ENCODE measurements at regions not wholly inside any gene's neighbourhood (a gene's known extent, or its start where the extent isn't known, plus 50 kb on each side); places are given as distances from the start of the nearest gene placed in this dataset.
A peak's percentile ranks its signal among the peaks of the same experiment; 100 is the strongest.
"Not testable (repeated sequence)": the region's sequence is repeated elsewhere in the genome, so short reads cannot be mapped to it uniquely, and the experiment has no call there.

- not testable (repeated sequence) for DNase-seq
Measured at GRCh38 chr12:54105809-54106208, 52.2 kb downstream of the HOXC4 start.

DNA sequence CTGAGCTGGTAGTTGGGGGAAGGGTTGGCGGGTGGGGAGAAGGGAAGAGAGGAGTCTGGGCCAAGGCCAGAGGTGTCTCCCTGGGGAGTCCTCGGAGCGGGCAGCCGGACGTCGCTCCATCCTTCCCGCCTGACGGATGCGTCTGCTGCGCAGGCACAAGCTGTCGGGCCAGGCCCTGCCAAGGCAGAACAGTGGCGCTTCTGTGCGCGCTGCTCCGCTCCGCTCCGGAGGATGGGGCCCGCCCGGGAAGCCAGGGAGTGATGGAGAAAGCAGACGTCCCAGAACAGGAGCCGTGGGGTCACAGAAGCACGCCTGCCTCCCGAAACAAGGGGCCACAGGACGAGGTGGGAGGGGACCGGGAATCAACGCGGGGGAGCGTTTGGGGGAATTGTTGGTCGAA, 52.6 kb downstream of the HOXC4 start:
- DNase-seq: not testable (repeated sequence)

GRCh38 chr12:54106803-54107579, 53.4 kb downstream of the HOXC4 start:
- not testable (repeated sequence) for DNase-seq

DNA sequence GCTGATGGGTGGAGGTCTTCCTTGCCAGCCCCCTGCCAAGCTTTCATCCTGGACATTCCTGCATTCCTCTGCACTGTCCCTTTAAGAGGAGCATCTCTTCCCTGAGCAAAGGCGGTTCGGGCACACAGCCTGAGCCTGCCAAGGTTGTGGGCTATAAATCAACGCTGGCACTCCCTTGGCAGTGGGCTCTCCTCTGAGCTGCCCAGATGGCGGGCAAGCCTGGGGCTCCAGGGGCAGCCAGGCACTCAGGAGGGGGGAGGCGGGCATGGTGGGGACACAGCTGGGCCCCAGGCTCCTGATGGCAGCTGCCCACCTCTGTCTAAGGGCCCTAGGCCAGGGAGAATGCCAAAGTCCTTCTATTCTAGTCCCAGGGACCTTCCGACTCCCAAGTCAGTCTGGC, 58.7 kb downstream of the HOXC4 start:
- not testable (repeated sequence) for DNase-seq

GRCh38 chr12:54116055-54116454, 62.4 kb downstream of the HOXC4 start:
- not testable (repeated sequence) for DNase-seq

DNA sequence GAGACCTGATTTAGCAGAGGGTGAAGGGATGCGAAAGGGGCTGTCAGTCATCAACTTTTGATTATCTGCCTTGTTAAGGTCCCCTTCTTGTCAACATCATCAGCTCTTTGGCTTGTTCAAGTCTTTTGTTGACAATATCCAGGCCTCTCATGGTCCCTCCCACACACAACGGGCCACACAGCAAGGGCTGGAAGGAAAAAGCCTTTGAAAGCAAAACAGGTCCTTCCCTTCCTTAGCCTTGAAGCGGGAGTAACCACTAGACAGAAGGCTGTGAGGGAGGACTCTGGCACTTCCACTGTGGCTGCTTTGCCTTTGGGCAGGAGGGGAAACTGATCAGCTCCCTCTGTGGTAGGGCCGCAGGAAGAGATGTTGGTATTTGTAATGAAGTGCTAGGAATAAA, 63.8 kb downstream of the HOXC4 start:
- DNase-seq: not testable (repeated sequence)

GRCh38 chr12:54119082-54119481, 65.4 kb downstream of the HOXC4 start:
- not testable (repeated sequence) for DNase-seq

DNA sequence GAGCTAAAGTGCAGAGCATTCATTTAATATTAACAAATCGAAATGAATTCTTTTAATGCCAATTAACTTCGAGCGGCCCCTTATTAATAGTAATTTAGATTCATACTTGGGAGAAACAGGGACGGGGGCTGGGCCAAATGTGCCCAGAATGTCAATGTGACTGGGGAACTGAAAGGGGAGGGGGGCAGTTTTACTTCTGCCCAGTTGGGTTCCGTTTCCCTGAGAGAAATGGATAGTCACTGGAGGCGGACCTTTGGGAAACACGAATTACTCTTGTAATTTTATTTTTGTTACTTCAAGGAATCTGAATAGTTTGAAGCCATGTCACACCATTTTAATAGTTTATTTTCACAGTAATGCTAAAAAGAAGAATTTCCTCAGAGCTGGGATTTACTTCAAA, 64.8 kb downstream of the SMUG1 start:
- DNase-seq: not testable (repeated sequence)

DNA sequence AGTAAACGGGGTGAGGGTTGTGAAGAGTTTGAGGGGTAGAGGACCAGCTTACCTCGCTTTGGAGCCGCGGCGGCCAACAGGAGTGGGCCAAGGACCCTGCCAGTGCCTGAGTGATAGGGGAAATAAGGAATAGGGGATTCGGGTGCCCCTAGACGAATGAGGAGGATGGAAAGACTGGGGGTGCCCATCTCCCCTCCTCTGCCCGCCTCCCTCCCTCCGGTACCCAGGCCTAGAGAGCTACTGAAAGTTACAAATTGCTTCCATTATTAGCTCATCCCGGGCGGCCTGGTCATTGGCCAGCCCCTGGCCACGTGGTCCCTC, 63.1 kb downstream of the SMUG1 start:
- not testable (repeated sequence) for DNase-seq

DNA sequence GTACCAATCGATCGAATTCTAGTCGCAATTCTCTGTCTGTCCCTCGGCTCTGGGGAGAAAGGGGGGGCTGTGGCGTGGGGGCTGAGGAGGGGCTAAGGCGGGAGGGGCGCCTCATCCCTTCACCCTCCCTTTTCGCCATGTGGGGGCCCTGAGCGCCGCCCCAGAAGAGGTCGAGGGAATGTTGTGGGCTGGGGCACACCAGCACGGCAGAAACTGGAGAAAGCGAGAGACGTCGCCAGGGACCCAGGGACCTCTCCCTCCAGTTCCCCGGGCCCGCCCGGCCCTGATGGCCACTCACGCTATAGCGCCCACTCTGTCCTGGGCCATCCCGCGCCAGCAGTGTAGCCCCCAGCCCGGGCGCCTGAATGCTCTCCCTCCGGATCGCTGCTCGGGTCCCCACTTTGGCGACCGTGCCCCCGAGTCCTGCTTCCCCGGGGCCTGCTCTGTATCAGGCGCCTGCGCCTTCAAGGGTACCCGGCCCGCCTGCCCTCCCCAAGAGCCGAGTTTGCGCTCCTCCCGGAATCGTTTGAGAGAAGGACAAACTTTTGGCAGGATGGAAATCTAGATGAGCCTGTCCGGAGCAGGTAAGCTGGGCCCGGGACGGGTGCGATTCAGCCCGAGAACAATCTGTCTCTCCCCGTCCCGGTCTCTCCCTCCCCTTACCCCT, 62.6 kb downstream of the SMUG1 start:
- no peak for DNase-seq

GRCh38 chr12:54126696-54127537, 61.9 kb downstream of the SMUG1 start:
- DNase-seq: peak in 1 of 2 donors; percentile 18

- no peak for DNase-seq
Measured at GRCh38 chr12:54127538-54128259, 61.1 kb downstream of the SMUG1 start.

- DNase-seq: no peak
Measured at GRCh38 chr12:54128416-54128815, 60.4 kb downstream of the SMUG1 start.

- no peak for DNase-seq
Measured at GRCh38 chr12:54129028-54129903, 59.5 kb downstream of the SMUG1 start.

All from stimulated activated CD4-positive, alpha-beta T cell treated with anti-CD3 and anti-CD28 coated beads, Interleukin-2, amount 100 ng/mL, for 24 hours (primary cell).